Gastrocnemius medialis (tissue), 4 donors: ENCODE measurements at regions not wholly inside any gene's neighbourhood (a gene's known extent, or its start where the extent isn't known, plus 50 kb on each side); places are given as distances from the start of the nearest gene placed in this dataset.

ENCODE experiments used
- ATAC-seq, 2 donors: fragments of 150-250 bp; one replicate each; pipeline ENCODE4 v1.9.1; 2016
- DNase-seq, 2 donors: peaks; one replicate each; pipeline ENCODE4 v3.0.0-alpha.2; 2019
- H3K27ac ChIP-seq, 4 donors: fragments of 200-600 bp; sonication (generic); 1 replicate in 1 of 4; 2 replicates in 3 of 4; pipeline ENCODE4 v1.5.1; 2016 to 2018; ENCODE audit warnings: mild to moderate bottlenecking in 2 of 4, moderate library complexity in 1 of 4
- H3K27me3 ChIP-seq, 3 donors: fragments of 200-600 bp; sonication (generic) in 2 of 3; 1 replicate in 1 of 3; 2 replicates in 2 of 3; pipeline versions ENCODE4 v1.5.1 to v1.6.0; 2016 to 2019; ENCODE audit warnings: mild to moderate bottlenecking in 1 of 3, moderate library complexity in 1 of 3
- H3K36me3 ChIP-seq, 2 donors: fragments of 200-600 bp; sonication (generic) in 1 of 2; one replicate each; pipeline ENCODE4 v1.5.1; 2017 to 2018
- H3K4me1 ChIP-seq, 2 donors: fragments of 200-600 bp; sonication (generic) in 1 of 2; one replicate each; pipeline ENCODE4 v1.5.1; 2016 to 2017; ENCODE audit warnings: mild to moderate bottlenecking in 2 of 2
- H3K4me3 ChIP-seq, 4 donors: fragments of 200-600 bp; sonication (generic) in 3 of 4; 1 replicate in 1 of 4; 2 replicates in 3 of 4; pipeline ENCODE4 v1.5.1; 2016 to 2019; ENCODE audit warnings: mild to moderate bottlenecking in 2 of 4
- H3K9me3 ChIP-seq, 3 donors: fragments of 200-600 bp; sonication (generic) in 2 of 3; 1 replicate in 1 of 3; 2 replicates in 2 of 3; pipeline ENCODE4 v1.5.1; 2016 to 2019
- CTCF ChIP-seq, 5 experiments: fragments of 450-650 bp in 3 of 5; fragments of 200-600 bp in 2 of 5; sonication (generic) in 2 of 5; IDR thresholded peaks in 4 of 5; conservative IDR thresholded peaks in 1 of 5; 1 replicate in 4 of 5; 2 replicates in 1 of 5; pipeline ENCODE4 v1.5.1; 2016 to 2019; ENCODE audit warnings: antibody characterized with exemption in 5 of 5, mild to moderate bottlenecking in 3 of 5, moderate library complexity in 3 of 5
- POLR2A ChIP-seq, 2 donors: fragments of 450-650 bp; IDR thresholded peaks; one replicate each; pipeline ENCODE4 v1.6.1; 2017; ENCODE audit warnings: antibody characterized with exemption in 2 of 2, mild to moderate bottlenecking in 2 of 2, moderate library complexity in 2 of 2
- in situ Hi-C, 4 donors: fragments of 200-750 bp; cut with MboI; loops; one replicate each; pipeline versions ENCODE4 v1.15.0 to v1.8.0; 2017; ENCODE audit warnings: low sequenced_read_pairs in 4 of 4
- intact Hi-C: fragments of 100-400 bp; cut with DNase I; formaldehyde crosslinking; loops from one replicate; pipeline ENCODE4 v1.15.1; 2023; ENCODE audit warnings: low total_unique reads

DNA sequence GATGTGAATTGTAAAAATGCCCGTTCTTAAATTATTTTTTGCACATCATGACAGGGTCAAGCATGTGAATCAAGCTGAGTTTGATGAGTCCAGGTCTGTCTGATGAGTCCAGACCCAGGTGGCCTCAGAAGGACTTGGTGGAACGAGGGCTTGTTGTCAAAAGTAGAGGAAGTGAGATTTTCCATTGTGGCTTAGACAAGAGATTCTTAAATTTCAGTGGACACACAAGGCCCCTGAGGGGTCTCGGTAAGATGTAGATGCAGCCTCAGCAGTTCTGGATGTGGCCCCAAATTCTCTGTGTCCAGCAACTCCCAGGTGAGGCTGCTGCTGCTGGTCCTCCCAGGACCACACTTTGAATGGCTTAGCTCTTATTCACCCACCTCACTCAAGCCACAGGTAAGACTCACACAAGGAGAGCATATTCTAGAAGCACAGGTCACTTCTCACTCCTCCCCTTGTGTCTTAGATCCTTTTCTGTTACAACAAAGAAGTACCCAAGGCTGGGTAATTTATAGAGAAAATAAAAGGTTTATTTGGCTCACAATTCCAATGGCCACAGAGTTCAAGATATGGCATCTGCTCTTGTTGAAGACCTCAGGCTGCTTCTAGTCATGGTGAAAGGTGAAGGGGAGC is 98.8 kb downstream of the GGTLC2 start:
- H3K27me3 ChIP-seq, result peaks cover 0 to 7% (median 6%) of the 10 kb centered on the region in 3 donors
- no peaks in the 10 kb centered on the region for H3K4me1 ChIP-seq
- H3K9me3 ChIP-seq, result no peaks in the 10 kb centered on the region
- intact Hi-C loops (no loop called here), in situ Hi-C loops (no loop called here)
- TF ChIP-seq POLR2A (IDR thresholded peaks at IDR 0.05) (no peak), CTCF (IDR thresholded peaks at IDR 0.05 in 4 of 5, conservative IDR thresholded peaks at IDR 0.05 in 1 of 5) (no peak)
- no peak overlapping the region for H3K4me3 ChIP-seq
- DNase-seq (no peak), ATAC-seq (no peak)
- no peaks in the 10 kb centered on the region for H3K36me3 ChIP-seq
- H3K27ac ChIP-seq, result no peak overlapping the region

- ATAC-seq (no peak), DNase-seq (no peak)
- Histone ChIP-seq H3K27ac (no peak overlapping the region), H3K36me3 (no peaks in the 10 kb centered on the region), H3K4me3 (no peak overlapping the region), H3K27me3 (peaks cover 0 to 6% (median 4%) of the 10 kb centered on the region in 3 donors), H3K9me3 (no peaks in the 10 kb centered on the region), H3K4me1 (no peaks in the 10 kb centered on the region)
- intact Hi-C loops, result no loop called here
- in situ Hi-C loops, result no loop called here
- no peak for TF ChIP-seq POLR2A (IDR thresholded peaks at IDR 0.05)
- no peak for TF ChIP-seq CTCF (IDR thresholded peaks at IDR 0.05 in 4 of 5, conservative IDR thresholded peaks at IDR 0.05 in 1 of 5)
Measured at GRCh38 chr22:22744412-22745224, 100.2 kb downstream of the GGTLC2 start.

GRCh38 chr22:22745225-22746060 is 101.0 kb downstream of the GGTLC2 start:
- in situ Hi-C loops, result no loop called here
- intact Hi-C loops, result no loop called here
- ATAC-seq (no peak), DNase-seq (no peak)
- H3K27me3 ChIP-seq, result peaks cover 0 to 6% (median 4%) of the 10 kb centered on the region in 3 donors
- H3K9me3 ChIP-seq, result no peaks in the 10 kb centered on the region
- no peak for TF ChIP-seq CTCF (IDR thresholded peaks at IDR 0.05 in 4 of 5, conservative IDR thresholded peaks at IDR 0.05 in 1 of 5)
- no peak for TF ChIP-seq POLR2A (IDR thresholded peaks at IDR 0.05)
- no peaks in the 10 kb centered on the region for H3K36me3 ChIP-seq
- H3K4me3 ChIP-seq, result no peak overlapping the region
- H3K27ac ChIP-seq, result no peak overlapping the region
- no peaks in the 10 kb centered on the region for H3K4me1 ChIP-seq

DNA sequence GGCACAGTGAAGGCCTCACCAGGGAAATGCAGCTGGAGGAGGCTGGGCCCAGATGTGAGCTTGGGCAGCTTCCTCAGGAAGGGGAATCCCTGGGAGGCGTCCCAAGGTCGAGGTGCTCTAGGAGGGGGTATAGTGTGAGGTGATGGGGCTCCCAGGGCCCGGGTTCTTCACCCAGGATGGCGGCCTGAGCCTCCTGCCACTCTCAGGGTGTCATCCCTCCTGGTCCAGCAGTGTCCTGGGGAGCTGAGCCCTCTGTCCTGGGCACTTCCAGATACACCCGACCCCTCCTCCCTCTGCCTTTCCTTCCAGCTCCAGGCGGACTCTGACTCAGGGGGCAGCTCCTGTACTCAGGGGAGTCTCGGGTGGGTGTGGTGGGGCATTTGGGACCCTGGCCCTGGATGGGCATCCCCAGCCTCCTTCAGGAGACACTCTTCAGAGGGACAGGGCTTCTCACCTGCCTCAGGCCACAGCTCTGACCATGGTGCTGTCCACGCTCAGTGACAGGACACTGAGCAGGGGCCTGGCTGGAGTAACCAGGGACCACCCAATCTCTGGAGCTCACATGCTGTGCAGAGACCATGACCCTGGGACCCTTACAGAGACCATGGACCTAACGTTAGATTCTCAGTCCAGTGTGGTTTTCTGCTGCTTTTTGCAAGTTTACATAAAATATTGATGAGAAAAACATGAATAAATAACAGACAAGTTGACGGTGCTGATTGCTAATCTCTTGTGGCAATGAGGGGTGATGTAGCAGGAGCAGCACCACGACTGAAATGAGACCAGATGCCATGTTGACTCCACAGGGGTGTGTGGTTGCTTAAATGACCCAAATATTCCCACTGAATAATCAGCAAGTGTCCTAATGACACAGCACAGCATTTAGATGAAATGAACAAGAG is 101.9 kb downstream of the GGTLC2 start:
- no peaks in the 10 kb centered on the region for H3K36me3 ChIP-seq
- H3K4me1 ChIP-seq, result no peaks in the 10 kb centered on the region
- ATAC-seq (no peak), DNase-seq (no peak)
- no peak overlapping the region for H3K4me3 ChIP-seq
- no peak for TF ChIP-seq CTCF (IDR thresholded peaks at IDR 0.05 in 4 of 5, conservative IDR thresholded peaks at IDR 0.05 in 1 of 5)
- TF ChIP-seq POLR2A (IDR thresholded peaks at IDR 0.05), result no peak
- H3K27ac ChIP-seq, result no peak overlapping the region
- H3K27me3 ChIP-seq, result peaks cover 0 to 6% (median 4%) of the 10 kb centered on the region in 3 donors
- intact Hi-C loops, result no loop called here
- in situ Hi-C loops, result no loop called here
- H3K9me3 ChIP-seq, result no peaks in the 10 kb centered on the region
